ENCODE measurements at regions not wholly inside any gene's neighbourhood (a gene's known extent, or its start where the extent isn't known, plus 50 kb on each side); places are given as distances from the start of the nearest gene placed in this dataset.
A peak's percentile ranks its signal among the peaks of the same experiment; 100 is the strongest.

GRCh38 chr4:89575840-89576239, 261.1 kb downstream of the SNCA start:
- no peaks in the 10 kb centered on the region for H3K36me3 Mint-ChIP-seq
- no peak overlapping the region for H3K27ac Mint-ChIP-seq
- no peaks in the 10 kb centered on the region for H3K4me1 Mint-ChIP-seq
- H3K4me3 Mint-ChIP-seq: no peak overlapping the region
- H3K27me3 Mint-ChIP-seq: no peaks in the 10 kb centered on the region
- H3K9me3 Mint-ChIP-seq: no peaks in the 10 kb centered on the region

GRCh38 chr4:89574176-89574575, 262.8 kb downstream of the SNCA start:
- Mint-ChIP-seq H3K4me3 (no peak overlapping the region), H3K4me1 (no peaks in the 10 kb centered on the region), H3K27me3 (no peaks in the 10 kb centered on the region), H3K27ac (no peak overlapping the region), H3K36me3 (no peaks in the 10 kb centered on the region), H3K9me3 (no peaks in the 10 kb centered on the region)

DNA sequence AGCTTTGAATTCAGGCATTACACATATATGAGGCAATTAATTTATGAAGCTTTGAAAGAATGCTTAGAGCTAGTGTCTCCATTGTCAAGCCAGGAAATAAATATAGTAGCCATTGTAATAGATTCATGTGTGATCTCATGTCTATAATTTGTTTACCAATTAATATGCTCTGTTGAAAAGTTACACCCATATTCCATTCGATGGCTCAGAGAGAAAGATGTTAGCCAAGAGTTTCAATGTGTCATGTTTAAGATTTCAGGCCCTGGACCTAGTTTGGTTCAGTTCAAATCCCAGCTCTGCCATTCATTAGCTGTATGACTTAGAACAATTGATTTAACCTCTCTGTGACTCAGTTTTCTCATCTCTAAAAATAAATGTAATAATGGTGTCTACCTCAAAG, 263.3 kb downstream of the SNCA start:
- Mint-ChIP-seq H3K4me3 (no peak overlapping the region), H3K36me3 (no peaks in the 10 kb centered on the region), H3K9me3 (no peaks in the 10 kb centered on the region), H3K4me1 (no peaks in the 10 kb centered on the region), H3K27me3 (no peaks in the 10 kb centered on the region), H3K27ac (no peak overlapping the region)

DNA sequence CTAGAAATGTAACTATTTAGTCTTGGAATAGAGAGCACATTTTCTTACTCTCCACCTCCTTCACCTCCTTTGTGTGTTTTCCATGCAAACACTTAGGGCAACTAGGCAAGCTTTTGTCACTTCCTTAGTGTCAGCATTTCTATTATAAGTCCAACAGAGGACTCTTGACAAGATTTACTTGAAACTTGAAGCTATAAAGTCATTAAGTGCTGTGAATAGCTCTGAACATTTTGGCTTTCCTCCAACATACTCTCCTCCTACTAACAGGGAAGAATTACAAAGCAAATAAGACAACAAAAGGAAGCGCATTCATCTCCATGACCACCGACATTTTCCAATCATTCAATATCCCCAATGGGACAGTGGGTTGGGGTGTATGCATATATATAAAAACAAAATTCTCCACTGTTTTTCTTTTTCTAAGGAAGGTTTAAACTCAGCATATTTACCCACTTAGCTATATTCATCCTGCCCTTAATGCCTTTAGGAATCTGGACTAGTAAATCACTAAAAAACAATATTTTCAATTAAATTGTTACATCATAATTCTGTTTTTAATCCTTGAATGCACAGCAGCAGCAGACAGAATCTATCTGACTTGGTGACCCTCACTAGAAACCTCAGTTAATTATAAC, 264.6 kb downstream of the SNCA start:
- peaks cover 1% of the 10 kb centered on the region for H3K27me3 Mint-ChIP-seq

GRCh38 chr4:89570931-89571330, 263.3 kb upstream of the GPRIN3 start:
- Mint-ChIP-seq H3K4me3 (no peak overlapping the region), H3K9me3 (no peaks in the 10 kb centered on the region), H3K36me3 (no peaks in the 10 kb centered on the region), H3K27ac (no peak overlapping the region), H3K4me1 (no peaks in the 10 kb centered on the region), H3K27me3 (peaks cover 1% of the 10 kb centered on the region)

More for the DNA sequence above, 264.6 kb downstream of the SNCA start:
- Mint-ChIP-seq H3K27ac (no peak overlapping the region), H3K4me3 (no peak overlapping the region), H3K4me1 (no peaks in the 10 kb centered on the region), H3K36me3 (no peaks in the 10 kb centered on the region), H3K9me3 (no peaks in the 10 kb centered on the region)

DNA sequence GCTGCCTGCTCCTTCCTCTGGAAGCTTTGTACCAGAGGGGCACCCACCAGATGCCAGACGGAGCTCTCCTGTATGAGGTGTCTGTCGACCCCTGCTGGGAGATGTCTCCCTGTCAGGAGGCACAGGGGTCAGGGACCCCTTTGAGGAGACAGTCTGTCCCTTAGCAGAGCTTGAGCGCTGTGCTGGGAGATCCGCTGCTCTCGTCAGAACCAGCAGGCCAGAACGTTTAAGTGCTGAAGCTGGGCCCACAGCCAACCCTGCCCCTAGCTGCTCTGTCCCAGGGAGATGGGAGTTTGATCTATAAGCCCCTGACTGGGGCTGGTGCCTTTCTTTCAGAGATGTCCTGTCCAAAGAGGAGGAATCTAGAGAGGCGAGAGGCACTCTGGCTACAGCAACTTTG, 260.3 kb upstream of the GPRIN3 start:
- Mint-ChIP-seq H3K27me3 (peaks cover 1% of the 10 kb centered on the region), H3K36me3 (no peaks in the 10 kb centered on the region), H3K4me3 (no peak overlapping the region), H3K4me1 (no peaks in the 10 kb centered on the region), H3K27ac (no peak overlapping the region), H3K9me3 (no peaks in the 10 kb centered on the region)

- no peak overlapping the region for H3K4me3 Mint-ChIP-seq
- no peak overlapping the region for H3K27ac Mint-ChIP-seq
- peaks cover 1% of the 10 kb centered on the region for H3K27me3 Mint-ChIP-seq
- no peaks in the 10 kb centered on the region for H3K9me3 Mint-ChIP-seq
- H3K4me1 Mint-ChIP-seq: no peaks in the 10 kb centered on the region
- H3K36me3 Mint-ChIP-seq: no peaks in the 10 kb centered on the region
Measured at GRCh38 chr4:89563431-89563830, 255.8 kb upstream of the GPRIN3 start.

DNA sequence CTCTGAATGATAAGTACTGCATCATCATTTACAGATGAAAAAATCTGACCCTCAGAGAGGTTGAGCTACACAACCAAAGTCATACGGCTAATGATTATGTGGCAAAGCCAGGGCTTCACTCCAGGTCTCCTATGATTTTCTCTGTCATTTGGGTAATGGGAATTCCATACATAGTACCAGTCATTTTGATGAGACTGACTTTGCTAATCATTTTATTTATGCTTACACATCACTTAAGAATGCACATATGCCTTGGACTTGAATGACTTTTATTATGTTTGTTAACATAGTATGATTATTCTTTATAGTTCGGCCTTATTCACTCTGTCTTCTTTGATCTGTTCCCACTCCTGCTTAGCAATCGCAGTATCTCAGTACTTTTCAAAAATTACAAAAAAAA, 255.1 kb upstream of the GPRIN3 start:
- Mint-ChIP-seq H3K27ac (no peak overlapping the region), H3K9me3 (no peaks in the 10 kb centered on the region), H3K27me3 (no peaks in the 10 kb centered on the region), H3K36me3 (no peaks in the 10 kb centered on the region), H3K4me1 (no peaks in the 10 kb centered on the region), H3K4me3 (no peak overlapping the region)

- no peaks in the 10 kb centered on the region for H3K36me3 Mint-ChIP-seq
- no peak overlapping the region for H3K27ac Mint-ChIP-seq
- no peaks in the 10 kb centered on the region for H3K9me3 Mint-ChIP-seq
- no peaks in the 10 kb centered on the region for H3K4me1 Mint-ChIP-seq
- H3K27me3 Mint-ChIP-seq: no peaks in the 10 kb centered on the region
- no peak overlapping the region for H3K4me3 Mint-ChIP-seq
Measured at GRCh38 chr4:89561048-89561447, 253.4 kb upstream of the GPRIN3 start.

GRCh38 chr4:89558147-89558546, 250.5 kb upstream of the GPRIN3 start:
- Mint-ChIP-seq H3K9me3 (no peaks in the 10 kb centered on the region), H3K27ac (no peak overlapping the region)

GRCh38 chr4:89556601-89557305, 249.2 kb upstream of the GPRIN3 start:
- Mint-ChIP-seq H3K36me3 (no peaks in the 10 kb centered on the region), H3K4me3 (no peak overlapping the region), H3K27ac (peak overlapping the region; percentile 14), H3K4me1 (no peaks in the 10 kb centered on the region), H3K27me3 (no peaks in the 10 kb centered on the region), H3K9me3 (no peaks in the 10 kb centered on the region)

More at GRCh38 chr4:89558147-89558546, 250.5 kb upstream of the GPRIN3 start:
- no peak overlapping the region for H3K4me3 Mint-ChIP-seq
- no peaks in the 10 kb centered on the region for H3K27me3 Mint-ChIP-seq
- H3K4me1 Mint-ChIP-seq: no peaks in the 10 kb centered on the region
- no peaks in the 10 kb centered on the region for H3K36me3 Mint-ChIP-seq

DNA sequence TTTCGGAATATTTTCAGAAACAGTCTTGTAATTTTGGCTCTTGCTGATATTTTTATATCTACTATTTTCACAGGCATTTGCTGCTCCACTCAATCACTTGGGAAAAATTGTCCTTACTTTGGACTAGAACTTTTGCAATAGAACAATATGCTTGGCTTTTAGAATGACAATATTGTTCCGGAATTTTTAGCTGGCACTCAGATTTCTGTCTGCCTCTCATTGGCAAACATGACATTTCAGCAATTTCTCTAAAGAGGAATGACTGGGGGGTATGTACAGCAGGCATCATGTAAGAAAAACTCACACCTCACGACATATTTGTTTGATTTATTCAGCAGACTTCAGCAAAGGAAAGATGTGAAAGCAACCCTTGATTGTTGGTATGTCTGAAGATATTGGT, 243.6 kb upstream of the GPRIN3 start:
- H3K36me3 Mint-ChIP-seq: no peaks in the 10 kb centered on the region
- no peak overlapping the region for H3K4me3 Mint-ChIP-seq
- H3K27ac Mint-ChIP-seq: no peak overlapping the region
- no peaks in the 10 kb centered on the region for H3K4me1 Mint-ChIP-seq
- no peaks in the 10 kb centered on the region for H3K27me3 Mint-ChIP-seq
- H3K9me3 Mint-ChIP-seq: no peaks in the 10 kb centered on the region

- H3K9me3 Mint-ChIP-seq: peaks cover 7% of the 10 kb centered on the region
- H3K27me3 Mint-ChIP-seq: no peaks in the 10 kb centered on the region
- peaks cover 1% of the 10 kb centered on the region for H3K36me3 Mint-ChIP-seq
- no peaks in the 10 kb centered on the region for H3K4me1 Mint-ChIP-seq
- H3K4me3 Mint-ChIP-seq: no peak overlapping the region
- H3K27ac Mint-ChIP-seq: no peak overlapping the region
Measured at GRCh38 chr4:89549907-89550306, 242.3 kb upstream of the GPRIN3 start.

- Mint-ChIP-seq H3K4me1 (no peaks in the 10 kb centered on the region), H3K27me3 (no peaks in the 10 kb centered on the region), H3K4me3 (no peak overlapping the region), H3K9me3 (peaks cover 25% of the 10 kb centered on the region), H3K27ac (no peak overlapping the region), H3K36me3 (peaks cover 8% of the 10 kb centered on the region)
Measured at GRCh38 chr4:89545315-89545714, 237.7 kb upstream of the GPRIN3 start.

DNA sequence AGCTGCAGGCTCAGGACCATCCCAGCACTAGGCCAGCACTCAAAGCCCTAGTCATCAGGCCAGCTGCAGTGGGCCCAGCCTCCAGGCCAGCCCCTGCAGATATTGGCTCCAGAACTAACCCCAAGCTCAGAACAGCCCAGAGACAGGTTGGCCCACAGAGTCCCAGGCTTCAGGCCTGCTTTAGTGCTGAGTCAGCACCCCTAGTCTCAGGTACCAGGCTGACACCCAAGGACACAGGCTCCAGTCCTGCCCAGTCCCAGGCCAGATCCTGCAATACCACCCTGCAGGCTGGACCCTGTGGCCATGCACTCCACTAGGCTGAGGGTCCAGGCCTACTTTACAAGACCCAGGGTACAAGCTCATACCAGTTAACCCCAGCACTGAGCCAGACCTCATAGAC, 234.4 kb upstream of the GPRIN3 start:
- H3K4me3 Mint-ChIP-seq: no peak overlapping the region
- no peak overlapping the region for H3K27ac Mint-ChIP-seq
- peaks cover 25% of the 10 kb centered on the region for H3K9me3 Mint-ChIP-seq
- H3K36me3 Mint-ChIP-seq: peaks cover 8% of the 10 kb centered on the region
- no peaks in the 10 kb centered on the region for H3K4me1 Mint-ChIP-seq
- peaks cover 3% of the 10 kb centered on the region for H3K27me3 Mint-ChIP-seq

DNA sequence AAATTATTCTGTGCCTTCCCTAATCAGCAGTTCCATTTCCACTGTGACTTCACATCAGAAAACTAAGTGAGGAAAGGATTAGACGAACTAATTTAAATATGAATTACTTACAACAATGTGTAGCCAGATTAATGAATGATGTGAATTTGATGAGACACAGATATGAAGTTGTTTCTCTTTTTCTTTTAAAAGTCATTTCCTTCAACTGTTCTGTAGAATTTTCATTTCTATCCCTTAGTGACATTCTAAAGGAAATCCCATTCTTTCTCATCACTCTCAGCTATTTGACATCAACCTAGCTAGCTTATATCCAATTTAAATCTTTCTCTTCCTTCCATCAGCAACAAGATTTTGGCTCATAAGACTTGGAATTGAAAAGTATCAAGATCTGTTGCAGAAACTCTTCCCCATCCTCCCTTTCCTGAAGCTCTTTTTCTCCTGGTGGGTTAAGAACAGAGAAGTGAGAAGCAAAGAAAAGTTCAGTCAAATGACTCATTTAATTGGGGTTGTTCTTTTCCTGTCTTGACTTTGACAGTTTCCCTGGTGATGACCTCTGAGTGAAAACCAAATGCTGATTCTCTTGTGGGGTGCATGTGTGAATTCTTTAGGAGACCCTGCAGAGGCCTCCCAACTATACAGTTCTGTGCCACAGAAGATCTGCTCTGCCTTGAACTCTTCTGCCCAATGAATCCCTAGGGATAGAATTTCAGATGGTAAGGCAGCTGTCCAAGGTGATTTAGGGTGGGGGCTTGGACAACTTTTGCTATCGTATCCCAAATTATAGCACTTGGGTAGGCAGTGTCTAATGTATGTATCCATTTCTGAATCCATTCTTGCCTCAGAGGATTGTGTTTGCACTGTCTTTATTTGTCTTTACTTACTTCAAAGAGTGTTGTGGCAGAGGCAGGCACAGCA, 232.5 kb upstream of the GPRIN3 start:
- Mint-ChIP-seq H3K27ac (no peak overlapping the region), H3K27me3 (peaks cover 13% of the 10 kb centered on the region), H3K4me3 (no peak overlapping the region), H3K36me3 (peaks cover 9% of the 10 kb centered on the region), H3K9me3 (peaks cover 19% of the 10 kb centered on the region), H3K4me1 (no peaks in the 10 kb centered on the region)

Measured in activated naive CD4-positive, alpha-beta T cell treated with anti-CD3 and anti-CD28 coated beads, Interleukin-2, amount 50 U/mL, for 24 hours (primary cell).